Stomach (tissue), 4 donors: ENCODE measurements at regions not wholly inside any gene's neighbourhood (a gene's known extent, or its start where the extent isn't known, plus 50 kb on each side); places are given as distances from the start of the nearest gene placed in this dataset.

Experiments
- POLR2A ChIP-seq, 4 donors: fragments of 450-650 bp; IDR thresholded peaks; one replicate each; pipeline ENCODE4 v1.6.1; 2016; ENCODE audit warnings: antibody characterized with exemption in 4 of 4, control low read depth in 2 of 4, mild to moderate bottlenecking in 1 of 4, moderate library complexity in 1 of 4
- POLR2AphosphoS5 ChIP-seq, 3 donors: sonication (generic); formaldehyde crosslinking; IDR thresholded peaks; one replicate each; pipeline ENCODE4 v1.6.1; 2016; ENCODE audit warnings: antibody characterized with exemption in 3 of 3

- no peak for TF ChIP-seq POLR2AphosphoS5 (IDR thresholded peaks at IDR 0.05)
- no peak for TF ChIP-seq POLR2A (IDR thresholded peaks at IDR 0.05)
Observed at GRCh38 chr20:48181261-48181935, 396.1 kb upstream of the SULF2 start.
